Left lung (tissue), 4 donors: ENCODE measurements at regions not wholly inside any gene's neighbourhood (a gene's known extent, or its start where the extent isn't known, plus 50 kb on each side); places are given as distances from the start of the nearest gene placed in this dataset.
A peak's percentile ranks its signal among the peaks of the same experiment; 100 is the strongest.

Experiments
- ATAC-seq: fragments of 200-7000 bp; cut with Tn5 transposase; one replicate; pipeline ENCODE4 v1.9.1; 2020; ENCODE audit warnings: moderate library complexity
- DNase-seq, 4 donors: peaks; one replicate each; pipeline ENCODE4 v3.0.0-alpha.2; 2013 to 2020
- H3K27ac ChIP-seq, 2 donors: fragments of 200-600 bp; sonication (generic) in 1 of 2; one replicate each; pipeline versions ENCODE4 v1.5.0 to v1.8.0; 2020 to 2021
- H3K27me3 ChIP-seq, 2 donors: fragments of 200-600 bp; sonication (generic) in 1 of 2; one replicate each; pipeline versions ENCODE4 v1.5.0 to v1.8.0; 2020 to 2021
- H3K36me3 ChIP-seq, 2 donors: fragments of 200-600 bp; sonication (generic) in 1 of 2; one replicate each; pipeline versions ENCODE4 v1.5.0 to v1.8.0; 2020 to 2021
- H3K4me1 ChIP-seq, 2 donors: fragments of 200-600 bp; one replicate each; pipeline ENCODE4 v1.8.0; 2021
- H3K4me3 ChIP-seq, 2 donors: fragments of 200-600 bp; sonication (generic) in 1 of 2; one replicate each; pipeline versions ENCODE4 v1.5.0 to v1.8.0; 2020 to 2021; ENCODE audit warnings: mild to moderate bottlenecking in 1 of 2
- H3K9me3 ChIP-seq, 2 donors: fragments of 200-600 bp; sonication (generic) in 1 of 2; one replicate each; pipeline versions ENCODE4 v1.5.0 to v1.8.0; 2020 to 2021
- CTCF ChIP-seq, 2 donors: fragments of 200-600 bp; sonication (generic) in 1 of 2; IDR thresholded peaks; one replicate each; pipeline versions ENCODE4 v1.5.0 to v1.8.0; 2021; ENCODE audit warnings: antibody characterized with exemption in 2 of 2
- intact Hi-C, 2 donors: fragments of 100-400 bp; cut with DNase I; formaldehyde crosslinking; loops; one replicate each; pipeline versions ENCODE4 v1.11.2 to v1.14.2; 2022
- donor health status: DM: no; HTN: yes; CAD: no.
- donor health status: DM: no; HTN: no; CAD: no.

- ATAC-seq (no peak), DNase-seq (peak in 1 of 4 donors; percentile 65)
- no peak overlapping the region for H3K27ac ChIP-seq
- no peaks in the 10 kb centered on the region for H3K4me1 ChIP-seq
- no peak overlapping the region for H3K4me3 ChIP-seq
- TF ChIP-seq CTCF (IDR thresholded peaks at IDR 0.05), result no peak
- peaks cover 8 to 61% of the 10 kb centered on the region in 2 donors for H3K27me3 ChIP-seq
- H3K36me3 ChIP-seq, result no peaks in the 10 kb centered on the region
- H3K9me3 ChIP-seq, result no peaks in the 10 kb centered on the region
- intact Hi-C loops, result no loop called here
Measured at GRCh38 chr4:1530356-1530755, 124.1 kb upstream of the NKX1-1 start.

GRCh38 chr4:1524761-1525160 lies 118.5 kb upstream of the NKX1-1 start:
- Histone ChIP-seq H3K9me3 (peaks cover 0 to 3% of the 10 kb centered on the region in 2 donors), H3K36me3 (no peaks in the 10 kb centered on the region), H3K27ac (no peak overlapping the region), H3K4me1 (peaks cover 0 to 3% of the 10 kb centered on the region in 2 donors), H3K27me3 (peaks cover 13 to 58% of the 10 kb centered on the region in 2 donors), H3K4me3 (no peak overlapping the region)
- no peak for TF ChIP-seq CTCF (IDR thresholded peaks at IDR 0.05)
- DNase-seq (no peak), ATAC-seq (no peak)
- intact Hi-C loops, result no loop called here

GRCh38 chr4:1523907-1524636 lies 117.8 kb upstream of the NKX1-1 start:
- peaks cover 0 to 3% of the 10 kb centered on the region in 2 donors for H3K4me1 ChIP-seq
- no peak overlapping the region for H3K4me3 ChIP-seq
- no peaks in the 10 kb centered on the region for H3K36me3 ChIP-seq
- no peak for ATAC-seq
- no peak overlapping the region for H3K27ac ChIP-seq
- peaks cover 13 to 60% of the 10 kb centered on the region in 2 donors for H3K27me3 ChIP-seq
- DNase-seq, result peak in 1 of 4 donors; percentile 67
- no peak for TF ChIP-seq CTCF (IDR thresholded peaks at IDR 0.05)
- intact Hi-C loops, result no loop called here
- peaks cover 0 to 3% of the 10 kb centered on the region in 2 donors for H3K9me3 ChIP-seq

- no peak for DNase-seq
- peaks cover 0 to 3% of the 10 kb centered on the region in 2 donors for H3K4me1 ChIP-seq
- peaks cover 10 to 60% of the 10 kb centered on the region in 2 donors for H3K27me3 ChIP-seq
- H3K36me3 ChIP-seq, result no peaks in the 10 kb centered on the region
- TF ChIP-seq CTCF (IDR thresholded peaks at IDR 0.05), result no peak
- intact Hi-C loops, result no loop called here
- no peak for ATAC-seq
- peaks cover 0 to 3% of the 10 kb centered on the region in 2 donors for H3K9me3 ChIP-seq
- no peak overlapping the region for H3K4me3 ChIP-seq
- H3K27ac ChIP-seq, result no peak overlapping the region
Measured at GRCh38 chr4:1523506-1523905, 117.3 kb upstream of the NKX1-1 start.

GRCh38 chr4:1523033-1523432 lies 116.8 kb upstream of the NKX1-1 start:
- no peak overlapping the region for H3K27ac ChIP-seq
- DNase-seq (no peak), ATAC-seq (no peak)
- peaks cover 0 to 3% of the 10 kb centered on the region in 2 donors for H3K4me1 ChIP-seq
- no peaks in the 10 kb centered on the region for H3K36me3 ChIP-seq
- TF ChIP-seq CTCF (IDR thresholded peaks at IDR 0.05), result no peak
- intact Hi-C loops, result no loop called here
- H3K4me3 ChIP-seq, result no peak overlapping the region
- H3K9me3 ChIP-seq, result peaks cover 0 to 3% of the 10 kb centered on the region in 2 donors
- H3K27me3 ChIP-seq, result peaks cover 10 to 60% of the 10 kb centered on the region in 2 donors
